NT2/D1 (cell line): ENCODE measurements at regions not wholly inside any gene's neighbourhood (a gene's known extent, or its start where the extent isn't known, plus 50 kb on each side); places are given as distances from the start of the nearest gene placed in this dataset.

ENCODE experiments used
- SUZ12 ChIP-seq: IDR thresholded peaks from 2 replicates; pipeline ENCODE4 v1.6.1; 2011; ENCODE audit not compliant: insufficient read length, insufficient read depth; ENCODE audit errors: extremely low read depth
- YY1 ChIP-seq: IDR thresholded peaks from 2 replicates; pipeline ENCODE4 v1.6.1; 2011; ENCODE audit not compliant: insufficient read length, insufficient read depth
- ZNF274 ChIP-seq: IDR thresholded peaks from 2 replicates; pipeline ENCODE4 v1.6.1; 2011; ENCODE audit warnings: mild to moderate bottlenecking, low read depth, low read length

GRCh38 chr22:49124608-49125007 is 703.1 kb downstream of the BRD1 start:
- TF ChIP-seq YY1: no peak
- TF ChIP-seq SUZ12: no peak
- TF ChIP-seq ZNF274: no peak
